ENCODE measurements at regions not wholly inside any gene's neighbourhood (a gene's known extent, or its start where the extent isn't known, plus 50 kb on each side); places are given as distances from the start of the nearest gene placed in this dataset.

GRCh38 chr15:36090286-36090946 is 489.0 kb upstream of the CDIN1 start:
- TF ChIP-seq POLR2A (IDR thresholded peaks at IDR 0.05) (no peak), CTCF (IDR thresholded peaks at IDR 0.05 in 4 of 5, conservative IDR thresholded peaks at IDR 0.05 in 1 of 5) (no peak)
- intact Hi-C loops (cut with DNase I; ENCODE audit: low total_unique reads) (no loop called here), in situ Hi-C loops (cut with MboI; ENCODE audit: low sequenced_read_pairs in 4 of 4) (no loop called here)

GRCh38 chr15:36106640-36107335 is 472.6 kb upstream of the CDIN1 start:
- ATAC-seq = no peak
- intact Hi-C loops (cut with DNase I; ENCODE audit: low total_unique reads) (no loop called here), in situ Hi-C loops (cut with MboI; ENCODE audit: low sequenced_read_pairs in 4 of 4) (no loop called here)
- Histone ChIP-seq H3K36me3 (no peaks in the 10 kb centered on the region), H3K9me3 (no peaks in the 10 kb centered on the region), H3K4me3 (no peak overlapping the region), H3K4me1 (no peaks in the 10 kb centered on the region), H3K27ac (no peak overlapping the region), H3K27me3 (no peaks in the 10 kb centered on the region)
- TF ChIP-seq CTCF (IDR thresholded peaks at IDR 0.05 in 4 of 5, conservative IDR thresholded peaks at IDR 0.05 in 1 of 5) (no peak), POLR2A (IDR thresholded peaks at IDR 0.05) (no peak)
- no peak for DNase-seq

More at GRCh38 chr15:36090286-36090946, 489.0 kb upstream of the CDIN1 start:
- DNase-seq (no peak), ATAC-seq (no peak)
- Histone ChIP-seq H3K9me3 (no peaks in the 10 kb centered on the region), H3K4me1 (no peaks in the 10 kb centered on the region), H3K27me3 (no peaks in the 10 kb centered on the region), H3K27ac (no peak overlapping the region), H3K36me3 (no peaks in the 10 kb centered on the region), H3K4me3 (no peak overlapping the region)

GRCh38 chr15:36108541-36108940 is 470.9 kb upstream of the CDIN1 start:
- intact Hi-C loops (cut with DNase I; ENCODE audit: low total_unique reads) = no loop called here
- ATAC-seq (no peak), DNase-seq (no peak)
- Histone ChIP-seq H3K27ac (no peak overlapping the region), H3K27me3 (no peaks in the 10 kb centered on the region), H3K36me3 (no peaks in the 10 kb centered on the region), H3K4me1 (no peaks in the 10 kb centered on the region), H3K9me3 (no peaks in the 10 kb centered on the region), H3K4me3 (no peak overlapping the region)
- in situ Hi-C loops (cut with MboI; ENCODE audit: low sequenced_read_pairs in 4 of 4) = no loop called here
- no peak for TF ChIP-seq POLR2A (IDR thresholded peaks at IDR 0.05)
- TF ChIP-seq CTCF (IDR thresholded peaks at IDR 0.05 in 4 of 5, conservative IDR thresholded peaks at IDR 0.05 in 1 of 5) = no peak

- no peak for ATAC-seq
- no peak overlapping the region for H3K4me3 ChIP-seq
- H3K27ac ChIP-seq = no peak overlapping the region
- no peaks in the 10 kb centered on the region for H3K4me1 ChIP-seq
- intact Hi-C loops (cut with DNase I; ENCODE audit: low total_unique reads) = no loop called here
- TF ChIP-seq CTCF (IDR thresholded peaks at IDR 0.05 in 4 of 5, conservative IDR thresholded peaks at IDR 0.05 in 1 of 5) (no peak), POLR2A (IDR thresholded peaks at IDR 0.05) (no peak)
- in situ Hi-C loops (cut with MboI; ENCODE audit: low sequenced_read_pairs in 4 of 4) = no loop called here
- no peaks in the 10 kb centered on the region for H3K27me3 ChIP-seq
- H3K36me3 ChIP-seq = no peaks in the 10 kb centered on the region
- DNase-seq = no peak
- no peaks in the 10 kb centered on the region for H3K9me3 ChIP-seq
Measured at GRCh38 chr15:36109943-36110658, 469.3 kb upstream of the CDIN1 start.
